ENCODE measurements at regions not wholly inside any gene's neighbourhood (a gene's known extent, or its start where the extent isn't known, plus 50 kb on each side); places are given as distances from the start of the nearest gene placed in this dataset.

DNA sequence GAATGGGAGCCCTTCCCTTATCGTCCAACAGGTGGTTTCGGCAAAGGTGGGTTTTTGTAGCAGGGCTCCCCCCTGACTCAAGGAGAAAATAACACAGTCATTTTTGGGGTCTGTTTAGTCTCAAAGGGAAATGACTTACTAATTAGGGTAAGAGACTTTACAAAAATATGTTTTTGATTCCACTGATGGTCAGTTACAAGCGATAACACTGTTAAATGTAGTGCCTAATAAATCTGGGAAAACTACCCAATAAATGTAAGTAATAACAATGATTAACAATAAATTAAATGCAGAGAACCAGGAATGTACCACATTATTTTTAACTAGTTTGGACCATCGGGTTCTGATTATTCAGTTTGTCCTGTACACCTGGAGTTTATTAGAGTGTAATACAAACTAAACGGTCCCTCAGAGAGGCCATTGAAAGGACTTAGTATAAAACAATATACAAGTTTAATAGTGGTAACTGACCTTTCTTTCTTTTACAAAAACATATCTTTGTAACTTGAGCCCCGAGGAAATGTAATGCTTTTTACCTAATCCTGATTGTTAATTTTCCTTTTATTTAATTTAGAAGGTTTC, 216.2 kb upstream of the HABP2 start:
- Histone ChIP-seq H3K9me2 (ENCODE audit: insufficient read depth) (no peaks in the 10 kb centered on the region), H3K4me2 (ENCODE audit: low read length) (no peak overlapping the region), H3K27me3 (ENCODE audit: insufficient read depth, low read length) (0 out of 2 replicates have a peak, but pooled peaks cover 4% of the 10 kb centered on the region), H3K9ac (ENCODE audit: low read length) (no peak overlapping the region), H3K4me1 (ENCODE audit: control insufficient read depth in 1 of 2, insufficient read depth in 2 of 2, low read length in 2 of 2) (no peaks in the 10 kb centered on the region), H3K27ac (ENCODE audit: low read depth, low read length) (no peak overlapping the region), H4K20me1 (ENCODE audit: insufficient read depth) (no peaks in the 10 kb centered on the region), H3K79me2 (ENCODE audit: insufficient read depth, low read length) (no peaks in the 10 kb centered on the region), H2AFZ (ENCODE audit: low read depth, low read length, poor library complexity, severe bottlenecking) (no peak overlapping the region), H3K9me3 (ENCODE audit: control insufficient read depth in 1 of 2, insufficient read depth in 1 of 2, low read depth in 1 of 2, low read length in 2 of 2) (no peaks in the 10 kb centered on the region; a peak in 2 of 4 replicates), H3K4me3 (replicated peaks in 1 of 2; ENCODE audit: low read depth in 1 of 2, low read length in 2 of 2) (no peak overlapping the region), H3K36me3 (ENCODE audit: control insufficient read depth in 1 of 2, insufficient read depth in 2 of 2, low read length in 2 of 2) (no peaks in the 10 kb centered on the region)
- DNase-seq (ENCODE audit: low read depth, low spot score) (no peak), ATAC-seq (no peak)
- RAD21 ChIA-PET (ENCODE audit: low non-redundant PET in 1 of 2, low total read pairs in 2 of 2, uncharacterized antibody in 2 of 2, unreplicated experiment in 2 of 2), result no interaction called here
- CTCF ChIA-PET, result no interaction called here
- POLR2A ChIA-PET, result no interaction called here
- TF ChIP-seq JUND (IDR thresholded peaks at IDR 0.05), result no peak
- TF ChIP-seq ZFX (IDR thresholded peaks at IDR 0.05), result no peak
- TF ChIP-seq, protein P1, sequence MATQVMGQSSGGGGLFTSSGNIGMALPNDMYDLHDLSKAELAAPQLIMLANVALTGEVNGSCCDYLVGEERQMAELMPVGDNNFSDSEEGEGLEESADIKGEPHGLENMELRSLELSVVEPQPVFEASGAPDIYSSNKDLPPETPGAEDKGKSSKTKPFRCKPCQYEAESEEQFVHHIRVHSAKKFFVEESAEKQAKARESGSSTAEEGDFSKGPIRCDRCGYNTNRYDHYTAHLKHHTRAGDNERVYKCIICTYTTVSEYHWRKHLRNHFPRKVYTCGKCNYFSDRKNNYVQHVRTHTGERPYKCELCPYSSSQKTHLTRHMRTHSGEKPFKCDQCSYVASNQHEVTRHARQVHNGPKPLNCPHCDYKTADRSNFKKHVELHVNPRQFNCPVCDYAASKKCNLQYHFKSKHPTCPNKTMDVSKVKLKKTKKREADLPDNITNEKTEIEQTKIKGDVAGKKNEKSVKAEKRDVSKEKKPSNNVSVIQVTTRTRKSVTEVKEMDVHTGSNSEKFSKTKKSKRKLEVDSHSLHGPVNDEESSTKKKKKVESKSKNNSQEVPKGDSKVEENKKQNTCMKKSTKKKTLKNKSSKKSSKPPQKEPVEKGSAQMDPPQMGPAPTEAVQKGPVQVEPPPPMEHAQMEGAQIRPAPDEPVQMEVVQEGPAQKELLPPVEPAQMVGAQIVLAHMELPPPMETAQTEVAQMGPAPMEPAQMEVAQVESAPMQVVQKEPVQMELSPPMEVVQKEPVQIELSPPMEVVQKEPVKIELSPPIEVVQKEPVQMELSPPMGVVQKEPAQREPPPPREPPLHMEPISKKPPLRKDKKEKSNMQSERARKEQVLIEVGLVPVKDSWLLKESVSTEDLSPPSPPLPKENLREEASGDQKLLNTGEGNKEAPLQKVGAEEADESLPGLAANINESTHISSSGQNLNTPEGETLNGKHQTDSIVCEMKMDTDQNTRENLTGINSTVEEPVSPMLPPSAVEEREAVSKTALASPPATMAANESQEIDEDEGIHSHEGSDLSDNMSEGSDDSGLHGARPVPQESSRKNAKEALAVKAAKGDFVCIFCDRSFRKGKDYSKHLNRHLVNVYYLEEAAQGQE (IDR thresholded peaks at IDR 0.05; ENCODE audit: low read depth), result no peak
- TF ChIP-seq, protein P2, sequence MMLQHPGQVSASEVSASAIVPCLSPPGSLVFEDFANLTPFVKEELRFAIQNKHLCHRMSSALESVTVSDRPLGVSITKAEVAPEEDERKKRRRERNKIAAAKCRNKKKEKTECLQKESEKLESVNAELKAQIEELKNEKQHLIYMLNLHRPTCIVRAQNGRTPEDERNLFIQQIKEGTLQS (IDR thresholded peaks at IDR 0.05), result no peak
- no peak for TF ChIP-seq CBX3 (IDR thresholded peaks at IDR 0.05; ENCODE audit: low read depth)
- no peak for TF ChIP-seq POLR2AphosphoS5 (IDR thresholded peaks at IDR 0.05; ENCODE audit: low read depth, low read length)
- no peak for TF ChIP-seq SIN3A (IDR thresholded peaks at IDR 0.05; ENCODE audit: low read depth)
- no peak for TF ChIP-seq EZH2phosphoT487 (IDR thresholded peaks at IDR 0.05; ENCODE audit: borderline replicate concordance)
- no peak for TF ChIP-seq FOSL1 (IDR thresholded peaks at IDR 0.05; ENCODE audit: low read depth)
- no peak for TF ChIP-seq CEBPB (IDR thresholded peaks at IDR 0.05; ENCODE audit: low read depth)
- TF ChIP-seq, protein P3, sequence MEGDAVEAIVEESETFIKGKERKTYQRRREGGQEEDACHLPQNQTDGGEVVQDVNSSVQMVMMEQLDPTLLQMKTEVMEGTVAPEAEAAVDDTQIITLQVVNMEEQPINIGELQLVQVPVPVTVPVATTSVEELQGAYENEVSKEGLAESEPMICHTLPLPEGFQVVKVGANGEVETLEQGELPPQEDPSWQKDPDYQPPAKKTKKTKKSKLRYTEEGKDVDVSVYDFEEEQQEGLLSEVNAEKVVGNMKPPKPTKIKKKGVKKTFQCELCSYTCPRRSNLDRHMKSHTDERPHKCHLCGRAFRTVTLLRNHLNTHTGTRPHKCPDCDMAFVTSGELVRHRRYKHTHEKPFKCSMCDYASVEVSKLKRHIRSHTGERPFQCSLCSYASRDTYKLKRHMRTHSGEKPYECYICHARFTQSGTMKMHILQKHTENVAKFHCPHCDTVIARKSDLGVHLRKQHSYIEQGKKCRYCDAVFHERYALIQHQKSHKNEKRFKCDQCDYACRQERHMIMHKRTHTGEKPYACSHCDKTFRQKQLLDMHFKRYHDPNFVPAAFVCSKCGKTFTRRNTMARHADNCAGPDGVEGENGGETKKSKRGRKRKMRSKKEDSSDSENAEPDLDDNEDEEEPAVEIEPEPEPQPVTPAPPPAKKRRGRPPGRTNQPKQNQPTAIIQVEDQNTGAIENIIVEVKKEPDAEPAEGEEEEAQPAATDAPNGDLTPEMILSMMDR (IDR thresholded peaks at IDR 0.05 in 2 of 3, conservative IDR thresholded peaks at IDR 0.05 in 1 of 3; ENCODE audit: borderline replicate concordance in 1 of 3, insufficient read depth in 1 of 3, low read depth in 2 of 3, low read length in 2 of 3), result no peak
- TF ChIP-seq ZNF274 (IDR thresholded peaks at IDR 0.05; ENCODE audit: low read depth, low read length), result no peak
- no peak for TF ChIP-seq POLR2A (IDR thresholded peaks at IDR 0.05; ENCODE audit: borderline replicate concordance, extremely low read depth, insufficient read depth, insufficient read length)
- no peak for TF ChIP-seq RAD21 (IDR thresholded peaks at IDR 0.05; ENCODE audit: low read depth)
- no peak for TF ChIP-seq EZH2 (IDR thresholded peaks at IDR 0.05)
- TF ChIP-seq, protein P4, sequence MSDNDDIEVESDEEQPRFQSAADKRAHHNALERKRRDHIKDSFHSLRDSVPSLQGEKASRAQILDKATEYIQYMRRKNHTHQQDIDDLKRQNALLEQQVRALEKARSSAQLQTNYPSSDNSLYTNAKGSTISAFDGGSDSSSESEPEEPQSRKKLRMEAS (IDR thresholded peaks at IDR 0.05), result no peak
- no TSS peak for BruUV-seq (replicated peaks)
- intact Hi-C loops (cut with micrococcal nuclease), result no loop called here
